ENCODE measurements at regions not wholly inside any gene's neighbourhood (a gene's known extent, or its start where the extent isn't known, plus 50 kb on each side); places are given as distances from the start of the nearest gene placed in this dataset.

DNA sequence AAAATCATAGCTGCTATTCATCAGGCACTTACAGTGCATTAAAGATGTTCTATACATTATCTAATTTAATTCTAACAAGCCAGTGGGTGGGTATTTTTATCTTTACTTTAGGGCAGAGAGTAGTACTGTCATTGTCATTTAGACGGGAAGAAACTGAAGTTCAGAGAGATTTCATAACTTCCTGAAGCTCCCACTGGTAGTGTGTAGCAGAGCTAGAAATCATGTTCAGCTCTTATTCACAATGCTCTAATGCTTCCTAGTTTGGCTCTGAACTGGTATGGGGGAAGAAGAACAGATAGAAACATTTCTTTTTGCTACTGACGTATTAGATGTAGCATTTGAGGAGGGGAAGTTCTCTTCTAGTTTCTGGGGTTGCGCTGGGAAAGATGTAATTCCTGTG, 116.7 kb downstream of the CYP26A1 start:
- Mint-ChIP-seq H3K9me3 (peaks cover 1% of the 10 kb centered on the region), H3K4me3 (no peak overlapping the region), H3K27ac (no peak overlapping the region), H3K27me3 (peaks cover 7% of the 10 kb centered on the region), H3K36me3 (no peaks in the 10 kb centered on the region), H3K4me1 (no peaks in the 10 kb centered on the region)
- ATAC-seq (ENCODE audit: low read depth) (no peak), DNase-seq (ENCODE audit: low spot score in 2 of 2) (no peak)

DNA sequence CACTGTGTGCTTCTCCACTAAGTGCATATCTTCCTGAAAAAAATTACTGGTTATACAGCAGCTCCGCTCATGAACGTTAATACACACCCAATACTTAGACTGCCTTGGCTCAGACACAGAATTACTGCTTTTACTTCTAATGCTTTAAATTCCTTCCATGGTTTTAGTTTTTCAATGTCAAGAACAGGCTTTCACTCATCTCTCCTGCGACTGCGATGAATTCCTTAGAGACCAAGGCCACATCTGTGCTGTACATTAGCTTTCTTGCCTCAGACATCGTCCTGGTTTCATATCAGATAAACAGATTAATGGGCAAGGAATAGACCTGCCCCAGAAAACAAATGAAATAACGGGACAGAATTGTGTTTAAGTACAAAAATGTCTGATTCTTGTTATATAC, 120.2 kb downstream of the CYP26A1 start:
- no peak for DNase-seq (ENCODE audit: low spot score in 2 of 2)
- Mint-ChIP-seq H3K36me3 (no peaks in the 10 kb centered on the region), H3K4me1 (peaks cover 6% of the 10 kb centered on the region), H3K27ac (no peak overlapping the region), H3K27me3 (peaks cover 8% of the 10 kb centered on the region), H3K4me3 (no peak overlapping the region), H3K9me3 (no peaks in the 10 kb centered on the region)
- no peak for ATAC-seq (ENCODE audit: low read depth)

- Mint-ChIP-seq H3K27ac (no peak overlapping the region), H3K4me3 (peak overlapping the region; percentile 57), H3K4me1 (peaks cover 12% of the 10 kb centered on the region), H3K36me3 (no peaks in the 10 kb centered on the region), H3K27me3 (peaks cover 6% of the 10 kb centered on the region), H3K9me3 (no peaks in the 10 kb centered on the region)
- DNase-seq (ENCODE audit: low spot score in 2 of 2) = no peak
- ATAC-seq (ENCODE audit: low read depth) = peak; percentile 27
Observed at GRCh38 chr10:93198401-93199131, 124.9 kb downstream of the CYP26A1 start.

GRCh38 chr10:93199191-93199751, 125.6 kb downstream of the CYP26A1 start:
- H3K4me1 Mint-ChIP-seq = peaks cover 12% of the 10 kb centered on the region
- peak overlapping the region; percentile 62 for H3K4me3 Mint-ChIP-seq
- no peak overlapping the region for H3K27ac Mint-ChIP-seq
- peaks cover 4% of the 10 kb centered on the region for H3K27me3 Mint-ChIP-seq
- DNase-seq (ENCODE audit: low spot score in 2 of 2) (no peak), ATAC-seq (ENCODE audit: low read depth) (no peak)
- H3K9me3 Mint-ChIP-seq = no peaks in the 10 kb centered on the region
- H3K36me3 Mint-ChIP-seq = no peaks in the 10 kb centered on the region

GRCh38 chr10:93204494-93205485, 131.1 kb downstream of the CYP26A1 start:
- no peaks in the 10 kb centered on the region for H3K9me3 Mint-ChIP-seq
- H3K36me3 Mint-ChIP-seq = no peaks in the 10 kb centered on the region
- ATAC-seq (ENCODE audit: low read depth) (no peak), DNase-seq (ENCODE audit: low spot score in 2 of 2) (no peak)
- H3K4me3 Mint-ChIP-seq = no peak overlapping the region
- H3K27ac Mint-ChIP-seq = no peak overlapping the region
- no peaks in the 10 kb centered on the region for H3K4me1 Mint-ChIP-seq
- H3K27me3 Mint-ChIP-seq = no peaks in the 10 kb centered on the region

DNA sequence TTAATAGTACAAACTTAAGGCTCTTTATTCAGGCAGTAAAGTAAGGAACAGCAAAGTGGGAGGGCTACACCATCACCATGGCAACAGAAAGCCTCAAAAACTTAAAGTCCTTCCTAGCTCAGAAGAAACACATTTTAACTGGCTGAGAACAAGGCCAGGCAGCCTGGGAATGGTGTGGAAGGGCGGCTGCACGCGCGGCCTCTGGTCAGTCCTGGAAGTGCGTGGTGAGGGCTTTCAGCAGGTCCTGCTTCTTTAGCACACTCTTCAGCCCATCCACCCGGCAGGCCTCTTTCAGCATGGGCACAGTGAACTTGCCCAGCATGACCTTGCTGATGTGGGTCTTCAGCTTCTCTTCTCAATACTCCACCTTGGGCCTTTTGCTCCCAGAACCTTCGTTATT, 133.0 kb downstream of the CYP26A1 start:
- Mint-ChIP-seq H3K4me3 (no peak overlapping the region), H3K27ac (no peak overlapping the region), H3K4me1 (no peaks in the 10 kb centered on the region), H3K27me3 (no peaks in the 10 kb centered on the region), H3K36me3 (no peaks in the 10 kb centered on the region), H3K9me3 (no peaks in the 10 kb centered on the region)
- DNase-seq (ENCODE audit: low spot score in 2 of 2) = no peak
- no peak for ATAC-seq (ENCODE audit: low read depth)

DNA sequence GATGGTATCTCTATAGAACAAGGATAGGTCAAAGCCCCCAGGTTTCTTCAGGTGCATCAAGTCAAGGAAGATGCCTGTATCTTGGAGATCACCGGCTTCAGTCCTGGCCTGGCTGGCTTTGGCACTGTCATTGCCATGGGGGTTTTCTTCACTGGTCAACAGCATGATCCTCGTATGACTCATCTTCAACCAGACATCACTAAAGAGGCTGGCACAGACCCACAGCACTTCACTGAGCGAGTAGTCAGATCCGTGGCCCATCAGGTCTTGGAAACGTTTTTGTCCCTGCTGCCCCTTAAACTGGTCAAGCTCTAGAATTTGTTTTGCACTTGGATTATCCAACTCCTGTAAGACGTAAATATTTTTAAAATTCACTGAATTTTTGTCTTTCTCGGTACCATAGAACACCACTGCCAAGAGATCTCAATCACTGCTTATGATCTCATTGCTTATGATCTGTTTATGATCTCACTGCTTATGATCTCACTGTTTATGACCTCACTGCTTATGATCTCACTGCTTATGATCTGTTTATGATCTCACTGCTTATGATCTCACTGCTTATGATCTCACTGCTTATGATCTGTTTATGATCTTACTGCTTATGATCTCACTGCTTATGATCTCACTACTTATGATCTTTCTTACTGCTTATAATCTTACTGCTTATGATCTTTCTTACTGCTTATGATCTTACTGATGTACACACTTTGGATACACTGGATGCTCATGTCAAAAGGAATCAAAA, 135.2 kb downstream of the CYP26A1 start:
- Mint-ChIP-seq H3K27me3 (no peaks in the 10 kb centered on the region), H3K27ac (no peak overlapping the region), H3K9me3 (no peaks in the 10 kb centered on the region), H3K36me3 (no peaks in the 10 kb centered on the region), H3K4me3 (no peak overlapping the region), H3K4me1 (no peaks in the 10 kb centered on the region)
- DNase-seq (ENCODE audit: low spot score in 2 of 2) (no peak), ATAC-seq (ENCODE audit: low read depth) (no peak)

GRCh38 chr10:93211991-93212390, 138.3 kb downstream of the CYP26A1 start:
- Mint-ChIP-seq H3K27ac (no peak overlapping the region), H3K36me3 (no peaks in the 10 kb centered on the region), H3K4me3 (no peak overlapping the region), H3K9me3 (no peaks in the 10 kb centered on the region), H3K4me1 (no peaks in the 10 kb centered on the region), H3K27me3 (no peaks in the 10 kb centered on the region)
- ATAC-seq (ENCODE audit: low read depth) (no peak), DNase-seq (ENCODE audit: low spot score in 2 of 2) (no peak)

GRCh38 chr10:93215312-93215711, 141.6 kb downstream of the CYP26A1 start:
- no peaks in the 10 kb centered on the region for H3K36me3 Mint-ChIP-seq
- DNase-seq (ENCODE audit: low spot score in 2 of 2) (no peak), ATAC-seq (ENCODE audit: low read depth) (no peak)
- H3K27ac Mint-ChIP-seq = no peak overlapping the region
- no peaks in the 10 kb centered on the region for H3K9me3 Mint-ChIP-seq
- peaks cover 5% of the 10 kb centered on the region for H3K27me3 Mint-ChIP-seq
- H3K4me1 Mint-ChIP-seq = no peaks in the 10 kb centered on the region
- no peak overlapping the region for H3K4me3 Mint-ChIP-seq

- H3K9me3 Mint-ChIP-seq = no peaks in the 10 kb centered on the region
- peaks cover 5% of the 10 kb centered on the region for H3K27me3 Mint-ChIP-seq
- no peaks in the 10 kb centered on the region for H3K36me3 Mint-ChIP-seq
- DNase-seq (ENCODE audit: low spot score in 2 of 2) = no peak
- H3K4me1 Mint-ChIP-seq = no peaks in the 10 kb centered on the region
- no peak overlapping the region for H3K4me3 Mint-ChIP-seq
- no peak for ATAC-seq (ENCODE audit: low read depth)
- H3K27ac Mint-ChIP-seq = no peak overlapping the region
Observed at GRCh38 chr10:93216341-93216985, 142.8 kb downstream of the CYP26A1 start.

DNA sequence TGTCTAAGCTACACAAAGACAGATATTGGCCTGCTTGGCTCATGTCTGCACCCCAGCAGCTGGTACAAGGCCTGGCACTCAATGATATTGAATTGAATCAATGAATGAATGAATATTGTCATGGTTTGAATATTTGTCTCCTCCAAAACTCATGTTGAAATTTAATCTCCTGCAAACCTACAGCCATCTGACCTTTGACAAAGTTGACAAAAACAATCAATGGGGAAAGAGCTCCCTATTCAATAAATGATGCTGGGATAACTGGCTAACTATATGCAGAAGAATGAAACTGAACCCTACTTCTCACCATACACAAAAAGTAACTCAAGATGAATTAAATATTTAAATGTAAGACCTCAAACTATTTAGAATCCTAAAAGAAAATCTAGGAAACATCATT, 144.7 kb downstream of the CYP26A1 start:
- Mint-ChIP-seq H3K36me3 (no peaks in the 10 kb centered on the region), H3K27me3 (peaks cover 7% of the 10 kb centered on the region), H3K4me1 (no peaks in the 10 kb centered on the region), H3K4me3 (no peak overlapping the region), H3K9me3 (peaks cover 3% of the 10 kb centered on the region), H3K27ac (no peak overlapping the region)
- DNase-seq (ENCODE audit: low spot score in 2 of 2) (no peak), ATAC-seq (ENCODE audit: low read depth) (no peak)

GRCh38 chr10:93219347-93219746, 145.7 kb downstream of the CYP26A1 start:
- no peak for DNase-seq (ENCODE audit: low spot score in 2 of 2)
- ATAC-seq (ENCODE audit: low read depth) = no peak
- H3K27ac Mint-ChIP-seq = no peak overlapping the region
- H3K27me3 Mint-ChIP-seq = peaks cover 7% of the 10 kb centered on the region
- H3K4me1 Mint-ChIP-seq = no peaks in the 10 kb centered on the region
- peaks cover 3% of the 10 kb centered on the region for H3K9me3 Mint-ChIP-seq
- H3K4me3 Mint-ChIP-seq = no peak overlapping the region
- no peaks in the 10 kb centered on the region for H3K36me3 Mint-ChIP-seq

All from memory B cell (primary cell).